ENCODE measurements at regions not wholly inside any gene's neighbourhood (a gene's known extent, or its start where the extent isn't known, plus 50 kb on each side); places are given as distances from the start of the nearest gene placed in this dataset.

GRCh38 chr6:114595591-114595990, 252.8 kb upstream of the HS3ST5 start:
- DNase-seq: no peak

GRCh38 chr6:114595186-114595585, 252.4 kb upstream of the HS3ST5 start:
- no peak for DNase-seq

GRCh38 chr6:114592506-114592905, 249.7 kb upstream of the HS3ST5 start:
- no peak for DNase-seq

GRCh38 chr6:114588726-114589125, 245.9 kb upstream of the HS3ST5 start:
- DNase-seq: no peak

- no peak for DNase-seq
These were observed 243.5 kb upstream of the HS3ST5 start for GRCh38 chr6:114586298-114586697.

GRCh38 chr6:114581293-114581692, 238.5 kb upstream of the HS3ST5 start:
- DNase-seq: no peak

GRCh38 chr6:114580882-114581281, 238.1 kb upstream of the HS3ST5 start:
- DNase-seq: no peak

- DNase-seq: no peak
These were observed 236.7 kb upstream of the HS3ST5 start for GRCh38 chr6:114579486-114579885.

GRCh38 chr6:114577109-114577508, 234.3 kb upstream of the HS3ST5 start:
- DNase-seq: no peak

- DNase-seq: no peak
These were observed 233.5 kb upstream of the HS3ST5 start for GRCh38 chr6:114576330-114576729.

GRCh38 chr6:114569669-114570068, 226.8 kb upstream of the HS3ST5 start:
- no peak for DNase-seq

GRCh38 chr6:114564302-114564933, 221.6 kb upstream of the HS3ST5 start:
- DNase-seq: no peak

GRCh38 chr6:114559419-114559818, 216.6 kb upstream of the HS3ST5 start:
- no peak for DNase-seq

GRCh38 chr6:114558153-114558552, 215.3 kb upstream of the HS3ST5 start:
- DNase-seq: no peak

GRCh38 chr6:114556846-114557488, 214.1 kb upstream of the HS3ST5 start:
- DNase-seq: no peak

GRCh38 chr6:114550316-114550715, 207.5 kb upstream of the HS3ST5 start:
- DNase-seq: no peak

GRCh38 chr6:114543696-114544095, 200.9 kb upstream of the HS3ST5 start:
- no peak for DNase-seq

GRCh38 chr6:114541794-114542193, 199.0 kb upstream of the HS3ST5 start:
- DNase-seq: no peak

GRCh38 chr6:114537977-114538376, 195.2 kb upstream of the HS3ST5 start:
- DNase-seq: no peak

GRCh38 chr6:114534813-114535212, 192.0 kb upstream of the HS3ST5 start:
- no peak for DNase-seq

- no peak for DNase-seq
These were observed 181.3 kb upstream of the HS3ST5 start for GRCh38 chr6:114524081-114524480.

GRCh38 chr6:114523508-114523907, 180.7 kb upstream of the HS3ST5 start:
- no peak for DNase-seq

- no peak for DNase-seq
These were observed 179.1 kb upstream of the HS3ST5 start for GRCh38 chr6:114521926-114522325.

- DNase-seq: no peak
These were observed 178.2 kb upstream of the HS3ST5 start for GRCh38 chr6:114520976-114521375.

GRCh38 chr6:114514170-114514569, 171.3 kb upstream of the HS3ST5 start:
- DNase-seq: no peak

Data from COR-L47 (cell line).